GM12878 (cell line): ENCODE measurements at regions not wholly inside any gene's neighbourhood (a gene's known extent, or its start where the extent isn't known, plus 50 kb on each side); places are given as distances from the start of the nearest gene placed in this dataset.

Source experiments
- ATAC-seq: fragments of 200-7000 bp; cut with Tn5 transposase; 3 replicates; pipeline ENCODE4 v1.9.1; 2020; ENCODE audit warnings: mild to moderate bottlenecking, moderate library complexity
- BruUV-seq: library from RNA; stranded (reverse); fragments of 400-500 nt; replicated peaks from 2 replicates; lab custom pipeline; 2021; lab: Mats Ljungman, UMichigan
- CTCF ChIA-PET: fragments of 300-600 bp; sonication (Branson Sonifier 250); formaldehyde crosslinking; extraction: SDS; loops from one replicate; lab custom pipeline; 2021; ENCODE audit warnings: inconsistent platforms; lab: Yijun Ruan, JAX
- POLR2A ChIA-PET: fragments of 350-600 bp; formaldehyde crosslinking; extraction: SDS; loops from one replicate; lab custom pipeline; 2021; ENCODE audit warnings: inconsistent platforms; lab: Charles Lee
- RAD21 ChIA-PET: fragments of 300-600 bp; sonication (Branson Sonifier 250); formaldehyde crosslinking; loops from one replicate; lab custom pipeline; 2023; ENCODE audit warnings: antibody characterized with exemption; ENCODE audit not compliant: unreplicated experiment; lab: Charles Lee
- SMC1A ChIA-PET: fragments of 300-600 bp; sonication (Branson Sonifier 250); formaldehyde crosslinking; loops from one replicate; lab custom pipeline; 2023; ENCODE audit not compliant: unreplicated experiment, uncharacterized antibody; lab: Charles Lee
- DNase-seq: peaks from one replicate; pipeline ENCODE4 v3.0.0-alpha.2; 2011; ENCODE audit warnings: low read depth, low spot score
- FAIRE-seq: peaks from 3 replicates; lab custom pipeline; 2011; peaks lifted over from hg19 to GRCh38; lab: Jason Lieb, UNC
- H2AFZ ChIP-seq: 2 replicates; pipeline ENCODE4 v1.6.0; 2011; ENCODE audit warnings: low read depth, low read length, control low read depth; ENCODE audit not compliant: control insufficient read depth
- H3K27ac ChIP-seq: 2 replicates; pipeline ENCODE4 v1.5.1; 2011; ENCODE audit warnings: control low read depth; ENCODE audit not compliant: control insufficient read depth, insufficient read depth
- H3K27me3 ChIP-seq, 2 experiments: replicated peaks in 1 of 2; 2 replicates each; pipeline versions ENCODE4 v1.6.0 to v1.6.1; 2011; ENCODE audit warnings: low read length in 1 of 2; ENCODE audit not compliant: control insufficient read depth in 2 of 2, insufficient read depth in 2 of 2
- H3K36me3 ChIP-seq, 2 experiments: 2 replicates each; pipeline ENCODE4 v1.5.1; 2011; ENCODE audit warnings: low read length in 1 of 2; ENCODE audit not compliant: control insufficient read depth in 2 of 2, insufficient read depth in 2 of 2
- H3K4me1 ChIP-seq: 2 replicates; pipeline ENCODE4 v1.6.1; 2011; ENCODE audit warnings: mild to moderate bottlenecking, low read length, moderate library complexity, mixed read lengths; ENCODE audit not compliant: control insufficient read depth, insufficient read depth
- H3K4me2 ChIP-seq: 2 replicates; pipeline ENCODE4 v1.6.0; 2011; ENCODE audit warnings: control low read depth; ENCODE audit not compliant: control insufficient read depth, insufficient read depth
- H3K4me3 ChIP-seq: fragments of 200-600 bp; sonication (generic); 2 replicates; pipeline ENCODE4 v1.5.1; 2016
- H3K79me2 ChIP-seq: 2 replicates; pipeline ENCODE4 v1.6.0; 2011; ENCODE audit warnings: low read length; ENCODE audit not compliant: control insufficient read depth, insufficient read depth
- H3K9ac ChIP-seq: 2 replicates; pipeline ENCODE4 v1.8.0; 2011; ENCODE audit warnings: low read length, control low read depth, mixed read lengths; ENCODE audit not compliant: control insufficient read depth, insufficient read depth
- H3K9me3 ChIP-seq: replicated peaks from 3 replicates; pipeline ENCODE4 v1.5.1; 2011; ENCODE audit warnings: mild to moderate bottlenecking, low read length; ENCODE audit not compliant: control insufficient read depth, insufficient read depth
- H4K20me1 ChIP-seq: 2 replicates; pipeline ENCODE4 v1.6.0; 2011; ENCODE audit not compliant: control insufficient read depth, insufficient read depth
- GATAD2B ChIP-seq: fragments of 450-650 bp; conservative IDR thresholded peaks from 2 replicates; pipeline ENCODE4 v1.6.1; 2017; ENCODE audit warnings: low read depth, mild to moderate bottlenecking, moderate library complexity
- RELB ChIP-seq: fragments of 450-650 bp; IDR thresholded peaks from 2 replicates; pipeline ENCODE4 v1.6.1; 2017; ENCODE audit warnings: low read depth, mild to moderate bottlenecking, moderate library complexity
- SMAD1 ChIP-seq: fragments of 450-650 bp; IDR thresholded peaks from 2 replicates; pipeline ENCODE4 v1.6.1; 2018; ENCODE audit warnings: mild to moderate bottlenecking, low read depth; ENCODE audit not compliant: partially characterized antibody
- ZBTB33 ChIP-seq: fragments of 450-650 bp; IDR thresholded peaks from 2 replicates; pipeline ENCODE4 v1.6.1; 2017; ENCODE audit warnings: mild to moderate bottlenecking
- WGBS: methylation state at CpG from one replicate; pipeline ENCODE4 v1.1.6; 2016; ENCODE audit warnings: low lambda C conversion rate; ENCODE audit not compliant: insufficient replicate concordance, insufficient coverage; ENCODE audit errors: missing lambda C conversion rate; 5-methylcytosine and 5-hydroxymethylcytosine counted together
- in situ Hi-C: fragments of 300-500 bp; cut with MboI; formaldehyde crosslinking; loops from 9 replicates; pipeline ENCODE4 v1.14.3; 2018; ENCODE audit warnings: mixed read lengths
- intact Hi-C: fragments of 100-400 bp; cut with micrococcal nuclease; formaldehyde crosslinking; loops from one replicate; pipeline ENCODE4 v1.14.2; 2022; ENCODE audit not compliant: unreplicated experiment
- TF ChIP-seq, protein P1 (sequence below): IDR thresholded peaks from 2 replicates; pipeline ENCODE4 v1.6.1; 2011; ENCODE audit warnings: low read depth, mild to moderate bottlenecking, low read length, moderate library complexity, borderline replicate concordance; ENCODE audit errors: extremely low read depth

GRCh38 chr5:87154191-87154590, 113.5 kb upstream of the RASA1 start:
- BruUV-seq = no TSS peak
- CTCF ChIA-PET = interaction anchor here (0.6 to 1.3 kb wide), 3 partner anchors 11 to 948 kb away, joined by 3 to 4 read pairs (median 4); no protein-coding TSS in a partner anchor

More at GRCh38 chr5:87154191-87154590, 113.5 kb upstream of the RASA1 start:
- Histone ChIP-seq H3K4me3 (no peak overlapping the region), H3K36me3 (no peaks in the 10 kb centered on the region), H3K27ac (no peak overlapping the region), H4K20me1 (no peaks in the 10 kb centered on the region), H3K4me2 (no peak overlapping the region), H3K79me2 (no peaks in the 10 kb centered on the region), H3K4me1 (no peaks in the 10 kb centered on the region), H2AFZ (no peak overlapping the region; the same call in 1 of the 2 replicates), H3K27me3 (no peaks in the 10 kb centered on the region), H3K9ac (no peak overlapping the region), H3K9me3 (no peaks in the 10 kb centered on the region)
- TF ChIP-seq SMAD1 (no peak), RELB (no peak), ZBTB33 (no peak), GATAD2B (no peak)
- TF ChIP-seq, protein P1, sequence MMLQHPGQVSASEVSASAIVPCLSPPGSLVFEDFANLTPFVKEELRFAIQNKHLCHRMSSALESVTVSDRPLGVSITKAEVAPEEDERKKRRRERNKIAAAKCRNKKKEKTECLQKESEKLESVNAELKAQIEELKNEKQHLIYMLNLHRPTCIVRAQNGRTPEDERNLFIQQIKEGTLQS = no peak
- SMC1A ChIA-PET = no interaction called here
- intact Hi-C loops = no loop called here
- no peak for FAIRE-seq
- 65% methylated on average over 3 of the region's 3 CpGs for WGBS
- RAD21 ChIA-PET = no interaction called here
- POLR2A ChIA-PET = interaction anchor here (1.5 kb wide), 1 partner anchor 26 kb away, joined by 3 read pairs; no protein-coding TSS in a partner anchor
- ATAC-seq = no peak
- in situ Hi-C loops = no loop called here
- DNase-seq = no peak
